RPMI8226 (cell line): ENCODE measurements at regions not wholly inside any gene's neighbourhood (a gene's known extent, or its start where the extent isn't known, plus 50 kb on each side); places are given as distances from the start of the nearest gene placed in this dataset.
A peak's percentile ranks its signal among the peaks of the same experiment; 100 is the strongest.
"Not testable (repeated sequence)": the region's sequence is repeated elsewhere in the genome, so short reads cannot be mapped to it uniquely, and the experiment has no call there.

Experiments
- DNase-seq: peaks from one replicate; pipeline ENCODE4 v3.0.0-alpha.2; 2015

DNA sequence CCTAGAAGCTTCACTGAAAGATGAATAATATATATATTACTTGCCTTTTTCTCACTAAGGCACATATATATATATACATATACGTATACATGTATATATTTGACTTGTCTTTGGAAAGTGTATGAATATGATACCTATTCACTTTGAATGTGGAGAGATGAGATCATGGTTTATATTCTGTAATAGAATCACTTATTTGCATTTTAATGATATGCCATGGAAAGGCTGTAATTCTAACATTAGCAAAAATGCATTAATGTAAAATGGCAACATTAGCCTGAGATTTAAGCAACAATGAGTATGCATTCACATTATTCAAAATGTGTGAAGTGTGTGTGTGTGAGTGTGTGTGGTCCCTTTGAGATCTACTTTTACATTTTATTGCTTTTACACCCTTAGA is 54.5 kb upstream of the PRKD1 start:
- no peak for DNase-seq

DNA sequence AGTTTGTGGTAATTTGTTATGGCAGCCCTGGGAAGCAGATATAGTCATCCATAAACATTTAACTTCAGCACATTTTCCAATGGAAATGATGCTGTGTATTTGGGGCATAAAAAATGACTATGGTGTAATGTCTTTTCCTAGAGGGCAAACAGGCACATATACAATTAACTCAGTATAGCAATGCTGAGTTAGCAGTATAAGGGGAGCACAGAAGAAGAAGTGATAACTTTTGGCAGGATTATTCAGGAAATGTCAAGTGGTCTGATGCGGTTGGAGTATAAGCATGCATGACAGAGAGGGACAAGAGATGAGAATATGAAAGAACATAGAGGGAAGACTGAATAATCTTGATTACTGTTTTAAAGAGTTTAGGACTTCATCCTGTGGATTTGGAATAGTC is 55.3 kb upstream of the PRKD1 start:
- no peak for DNase-seq

DNA sequence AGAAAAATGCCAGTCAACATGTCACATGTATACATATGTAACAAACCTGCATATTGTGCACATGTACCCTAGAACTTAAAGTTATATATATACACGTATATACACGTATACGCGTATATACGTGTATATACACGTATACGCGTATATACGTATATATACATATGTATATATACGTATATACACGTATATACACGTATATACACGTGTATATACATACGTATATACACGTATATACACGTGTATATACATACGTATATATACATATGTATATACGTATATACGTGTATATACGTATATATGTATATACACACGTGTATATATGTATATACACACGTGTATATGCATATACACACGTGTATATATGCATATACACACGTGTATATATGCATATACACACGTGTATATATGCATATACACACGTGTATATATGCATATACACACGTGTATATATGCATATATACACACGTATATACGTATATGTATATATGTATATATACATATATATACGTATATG is 62.8 kb upstream of the PRKD1 start:
- not testable (repeated sequence) for DNase-seq

DNA sequence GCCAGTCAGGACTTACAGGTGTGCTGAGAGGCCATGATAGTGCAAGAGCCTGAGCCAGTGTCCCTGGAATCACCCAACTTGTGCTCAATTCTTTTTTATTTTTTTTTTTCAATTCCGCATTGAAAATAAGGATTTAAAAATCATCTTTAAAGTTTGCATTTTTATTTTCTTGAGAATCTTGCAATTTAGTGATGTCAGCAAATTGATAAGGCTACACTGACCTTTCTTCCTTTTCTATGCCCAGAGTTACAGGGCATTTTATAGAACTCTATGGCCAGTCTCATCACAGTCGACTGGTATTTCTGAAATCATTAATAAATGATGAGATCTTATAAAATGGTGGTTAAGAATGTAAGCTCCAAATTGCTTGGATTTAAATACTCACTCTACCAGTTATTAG is 63.3 kb upstream of the PRKD1 start:
- no peak for DNase-seq

DNA sequence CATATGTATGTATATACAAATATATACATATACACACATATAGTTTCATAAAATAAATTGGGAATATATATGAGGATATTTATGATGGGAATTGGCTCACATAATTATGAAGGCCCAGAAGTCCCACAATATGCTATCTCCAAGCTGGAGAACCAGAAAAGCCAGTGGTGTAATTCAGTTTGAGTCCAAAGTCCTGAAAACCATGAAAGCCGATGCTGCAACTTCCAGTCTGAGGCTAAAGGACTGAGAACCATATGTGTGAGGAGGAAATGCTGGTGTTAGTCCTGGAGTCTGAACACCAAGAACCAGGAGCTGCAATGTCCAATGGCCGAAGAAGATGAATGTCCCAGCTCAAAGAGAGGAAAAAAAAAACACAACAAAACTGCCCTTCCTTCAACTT is 65.5 kb upstream of the PRKD1 start:
- no peak for DNase-seq

DNA sequence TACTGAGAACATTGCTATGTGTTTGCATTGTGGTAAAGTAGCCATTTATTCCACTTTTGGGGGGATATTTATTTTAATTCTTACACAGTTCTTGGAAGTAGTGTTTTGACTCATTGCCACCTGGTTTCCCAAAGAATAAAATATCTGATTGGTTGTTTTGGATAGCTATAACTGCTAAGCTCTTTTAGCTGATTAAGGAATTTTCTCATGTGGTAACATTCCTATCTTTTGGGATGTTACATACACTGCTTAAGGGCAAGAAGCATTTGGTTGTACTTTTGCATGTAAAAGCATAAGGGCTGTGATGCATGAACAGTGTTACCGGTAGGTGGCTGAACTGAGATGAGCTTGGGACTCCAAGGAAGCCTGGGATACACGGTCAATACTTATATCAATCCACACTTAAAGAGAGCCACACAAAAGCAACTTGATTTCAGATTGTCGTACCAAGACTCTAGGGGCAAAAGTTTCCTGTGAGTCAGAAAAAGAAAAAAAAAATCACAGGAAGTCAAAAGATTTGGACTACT is 71.4 kb upstream of the PRKD1 start:
- no peak for DNase-seq

DNA sequence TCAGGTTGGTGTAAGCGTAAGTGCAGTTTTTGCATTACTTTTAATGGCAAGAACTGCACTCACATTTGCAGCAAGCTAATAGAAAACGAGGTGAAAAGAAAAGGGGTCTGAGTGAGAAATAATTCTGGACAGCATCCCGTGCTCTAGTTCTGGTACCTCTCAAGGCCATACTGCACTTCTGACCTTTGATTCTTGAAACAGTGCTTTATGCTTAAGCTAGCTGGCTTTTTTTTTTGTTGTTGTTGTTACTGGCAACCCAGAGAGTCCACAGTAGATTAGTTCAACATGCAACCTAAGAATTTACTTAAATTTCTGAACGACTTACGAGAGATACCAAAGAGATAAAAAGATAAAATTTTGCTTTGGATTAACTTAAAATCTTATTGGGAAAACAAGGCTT is 75.2 kb upstream of the PRKD1 start:
- no peak for DNase-seq

DNA sequence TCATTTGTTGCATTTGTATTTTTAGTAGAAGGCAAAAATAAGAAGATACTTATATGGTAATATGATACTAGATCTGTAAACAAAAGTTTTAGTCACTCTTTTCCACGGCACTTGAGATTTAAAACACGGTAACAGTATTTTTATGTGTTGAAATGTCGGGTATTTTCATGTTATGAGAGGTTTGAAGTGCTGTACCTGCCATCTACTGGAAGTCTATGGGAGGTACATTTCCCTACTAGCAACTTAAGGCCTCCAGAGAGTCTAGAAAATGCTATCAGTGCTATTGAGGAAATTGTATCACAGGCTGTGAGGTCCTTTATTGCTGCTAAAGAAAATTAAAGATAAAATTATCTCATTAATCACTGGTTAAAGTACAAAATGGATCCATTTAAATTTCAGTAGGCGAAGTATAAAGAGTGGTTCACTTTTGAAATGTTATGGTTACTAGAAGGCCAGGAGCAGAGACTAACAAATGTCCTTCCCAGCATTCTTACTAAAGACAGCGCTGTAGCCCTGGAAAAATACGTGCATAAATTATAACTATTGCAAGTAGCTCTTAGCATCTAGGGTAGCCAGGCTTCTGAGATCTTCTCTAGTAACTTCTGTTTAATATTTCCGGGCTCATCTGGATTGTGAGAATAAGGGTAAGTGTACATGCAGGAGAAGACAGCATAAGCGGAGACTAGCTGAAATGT is 77.6 kb upstream of the PRKD1 start:
- DNase-seq = peak; percentile 39

DNA sequence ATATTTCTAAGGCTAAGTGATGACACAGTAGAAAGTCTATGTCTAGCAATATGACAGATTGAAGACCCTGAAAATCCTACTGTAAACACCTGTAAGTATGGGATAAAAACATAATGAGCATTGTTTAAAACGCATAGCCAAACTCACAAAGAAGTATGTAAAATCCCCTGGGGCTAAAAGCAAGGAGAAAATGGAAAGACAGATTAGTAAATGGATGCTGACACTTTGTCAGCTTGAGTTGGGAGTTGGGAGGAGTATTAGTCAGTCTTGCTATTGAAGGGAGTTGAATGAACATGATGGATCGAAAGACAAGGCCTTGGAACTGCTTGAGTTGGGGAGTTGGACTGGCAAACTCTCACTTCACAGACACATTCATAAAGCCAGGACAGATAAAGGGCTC is 79.0 kb upstream of the PRKD1 start:
- DNase-seq = no peak

DNA sequence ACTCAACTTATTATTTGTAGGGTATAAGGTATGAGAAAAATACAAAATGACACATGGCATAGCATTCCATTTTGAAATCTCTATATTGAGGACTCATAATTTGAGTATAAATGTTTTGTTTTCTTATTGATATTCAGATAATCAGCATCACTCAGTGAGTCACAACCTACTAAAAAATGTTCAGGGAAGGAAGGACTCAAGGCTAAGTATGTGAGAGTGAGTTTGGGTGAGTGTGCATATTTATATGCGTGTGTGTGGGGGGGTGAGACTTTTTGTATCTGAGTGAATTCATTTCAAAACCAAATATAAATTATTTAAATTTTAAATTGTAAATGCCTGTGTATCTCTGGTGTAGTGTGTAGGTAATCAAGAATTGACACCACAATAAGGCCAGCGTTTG is 87.8 kb upstream of the PRKD1 start:
- no peak for DNase-seq

DNA sequence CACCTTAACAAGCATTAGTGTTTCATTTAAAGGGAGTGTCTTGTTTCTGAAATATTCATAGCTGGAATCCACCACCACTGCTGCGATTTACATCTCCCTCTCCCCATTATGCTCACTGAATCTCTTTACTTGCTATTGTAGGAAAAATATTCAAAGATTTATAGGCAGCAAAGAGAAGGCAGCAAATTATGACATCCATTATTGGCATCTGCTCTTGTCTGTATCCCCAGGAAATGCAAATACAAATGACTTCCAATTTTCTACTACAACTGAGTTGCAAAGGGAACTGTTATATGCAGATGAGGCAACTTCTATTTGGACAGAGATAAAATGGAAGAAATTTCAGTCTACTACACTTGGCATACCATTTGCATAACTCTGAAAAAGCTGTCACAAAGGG is 88.4 kb upstream of the PRKD1 start:
- no peak for DNase-seq

DNA sequence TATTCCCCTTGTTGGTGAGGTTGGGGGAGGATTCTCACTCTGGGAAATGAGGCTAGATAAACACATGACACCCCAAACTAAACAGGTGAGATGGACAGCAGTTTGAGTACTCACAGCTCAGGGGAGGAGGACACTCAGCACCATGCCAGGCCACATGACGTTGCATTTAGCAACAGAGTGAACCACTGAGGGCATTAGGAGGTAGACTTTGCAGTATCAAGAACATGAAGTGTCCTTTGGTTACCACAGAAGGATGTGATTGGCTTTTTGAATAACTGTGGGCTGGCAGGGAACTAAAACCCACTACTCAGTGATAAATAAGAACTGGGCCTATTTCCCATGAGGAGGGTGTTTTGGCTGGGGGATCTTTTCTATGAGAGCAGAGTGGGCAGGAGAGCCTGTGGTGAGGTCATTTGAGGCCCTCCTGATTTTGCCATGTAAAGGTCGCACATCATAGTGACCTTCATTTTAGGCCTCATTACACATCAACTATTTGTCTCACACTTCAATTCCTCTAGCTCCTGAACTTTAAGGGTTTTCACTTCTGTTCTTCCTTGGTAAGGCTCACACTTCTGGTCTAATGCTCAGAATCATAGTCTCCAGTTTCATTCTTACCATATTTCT is 89.8 kb upstream of the PRKD1 start:
- no peak for DNase-seq

DNA sequence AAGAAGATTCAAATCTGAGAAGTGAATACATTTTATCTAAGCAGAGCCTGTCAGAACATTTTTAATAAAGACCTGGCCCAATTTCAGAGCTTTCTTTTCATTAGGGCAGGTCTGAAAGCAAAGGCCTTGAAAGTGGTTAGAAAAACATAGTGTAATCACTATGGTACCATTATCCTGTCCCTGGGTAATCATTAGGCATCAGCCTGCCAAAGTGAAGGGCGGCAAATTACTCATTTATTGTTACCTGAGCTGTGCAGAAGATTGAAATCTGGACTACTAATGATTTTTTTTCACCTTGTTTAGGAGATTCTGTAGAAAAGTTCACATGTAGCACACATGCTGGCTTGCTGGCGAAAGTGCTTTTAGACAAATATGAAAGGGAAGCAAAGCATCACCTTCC is 92.6 kb upstream of the PRKD1 start:
- no peak for DNase-seq

DNA sequence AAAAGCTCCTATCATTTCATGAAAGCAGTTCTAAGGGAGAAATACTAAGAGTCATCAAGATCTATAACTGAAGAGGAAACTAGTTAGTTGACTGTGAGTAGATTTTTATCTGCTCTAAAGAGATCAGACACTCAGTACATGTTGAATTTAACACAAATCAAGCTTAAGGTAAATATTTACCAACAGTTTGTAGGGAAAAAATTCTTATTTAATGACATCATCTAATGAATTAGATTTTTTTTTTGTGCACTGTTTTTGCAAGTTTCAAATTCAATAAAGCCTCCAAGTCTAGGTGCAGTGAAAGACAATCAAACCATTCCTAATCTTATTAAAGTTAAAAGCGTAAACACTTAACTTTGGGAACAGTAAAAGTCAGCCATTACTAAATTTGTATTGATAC is 93.0 kb upstream of the PRKD1 start:
- DNase-seq = no peak

DNA sequence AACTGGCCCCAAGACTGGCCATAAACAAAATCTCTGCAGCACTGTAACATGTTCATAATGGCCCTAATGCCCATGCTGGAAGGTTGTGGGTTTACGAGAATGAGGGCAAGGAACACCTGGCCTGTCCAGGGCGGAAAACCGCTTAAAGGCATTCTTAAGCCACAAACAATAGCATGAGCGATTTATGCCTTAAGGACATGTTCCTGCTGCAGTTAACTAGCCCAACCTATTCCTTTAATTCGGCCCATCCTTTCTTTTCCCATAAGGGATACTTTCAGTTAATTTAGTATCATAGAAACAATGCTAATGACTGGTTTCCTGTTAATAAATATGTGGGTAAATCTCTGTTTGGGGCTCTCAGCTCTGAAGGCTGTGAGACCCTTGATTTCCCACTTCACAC is 95.7 kb upstream of the PRKD1 start:
- DNase-seq = not testable (repeated sequence)

DNA sequence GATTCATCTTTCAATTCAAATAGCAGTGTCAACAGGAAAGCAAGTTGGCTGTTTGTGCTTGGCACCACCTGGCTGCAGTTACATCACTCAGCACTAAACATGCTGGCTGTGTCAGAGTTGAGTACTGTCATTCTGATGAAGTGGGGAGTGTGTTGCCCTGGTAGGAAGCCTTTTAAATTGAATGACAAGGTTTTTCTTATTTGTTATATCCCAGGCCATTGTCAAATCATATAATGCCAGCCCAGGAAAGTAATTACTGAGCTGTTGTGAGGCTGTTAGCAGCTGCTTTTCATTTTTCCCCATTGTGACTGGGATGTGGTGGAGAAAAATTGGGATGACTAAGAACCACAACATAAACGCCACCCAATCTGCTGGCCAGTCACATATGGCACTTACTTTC is 106.5 kb upstream of the PRKD1 start:
- no peak for DNase-seq

DNA sequence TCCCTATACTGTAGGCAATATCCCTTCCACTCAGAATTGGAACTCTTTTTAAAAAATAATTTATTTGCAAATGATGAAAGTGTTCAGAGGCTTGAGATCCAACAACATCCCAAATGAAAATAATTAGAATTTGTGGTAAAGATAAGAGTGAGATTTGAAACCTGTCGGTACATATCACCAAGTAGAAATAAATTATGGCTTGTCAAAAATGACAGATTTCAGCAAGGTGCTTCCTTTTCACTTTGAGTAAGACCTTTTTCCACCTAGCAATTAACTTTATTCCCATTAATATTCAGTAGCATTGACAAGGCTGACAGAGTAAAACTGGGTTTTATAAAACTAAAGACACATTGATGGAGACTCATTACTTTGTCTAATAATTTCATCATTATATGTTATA is 107.7 kb upstream of the PRKD1 start:
- DNase-seq = no peak

DNA sequence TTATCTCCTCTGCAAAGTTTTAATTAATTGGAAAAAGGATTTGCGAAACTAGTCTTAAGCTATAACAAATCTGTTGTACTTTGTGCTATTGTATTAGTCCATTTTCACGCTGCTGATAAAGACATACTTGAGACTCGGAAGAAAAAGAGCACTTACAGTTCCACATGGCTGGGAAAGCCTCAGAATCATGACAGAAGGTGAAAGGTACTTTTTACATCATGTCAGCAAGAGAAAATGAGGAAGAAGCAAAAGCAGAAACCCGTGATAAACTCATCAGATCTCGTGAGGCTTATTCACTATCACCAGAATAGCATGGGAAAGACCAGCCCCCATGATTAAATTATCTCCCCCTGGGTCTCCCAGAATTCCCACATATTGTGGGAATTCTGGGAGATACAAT is 118.1 kb upstream of the PRKD1 start:
- DNase-seq = no peak

DNA sequence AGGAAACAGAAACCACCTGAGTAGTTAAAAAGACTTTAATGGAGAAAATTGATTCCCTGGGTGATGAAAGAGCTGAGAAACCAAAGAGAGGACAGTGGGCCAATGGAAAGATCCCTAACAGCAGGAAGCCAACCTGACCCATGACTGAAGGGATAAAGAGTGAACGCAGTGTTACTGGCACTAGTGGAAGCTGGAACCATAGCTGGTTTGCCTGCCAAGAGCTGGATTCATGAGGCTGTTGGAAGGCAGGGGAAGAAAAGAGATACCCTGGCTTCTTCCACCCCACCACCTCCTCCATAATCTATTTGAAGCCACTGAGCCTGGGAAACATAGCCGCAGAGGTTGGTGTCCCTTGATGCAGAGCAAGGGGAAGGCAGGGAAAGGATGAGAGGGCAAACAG is 125.5 kb upstream of the PRKD1 start:
- no peak for DNase-seq

DNA sequence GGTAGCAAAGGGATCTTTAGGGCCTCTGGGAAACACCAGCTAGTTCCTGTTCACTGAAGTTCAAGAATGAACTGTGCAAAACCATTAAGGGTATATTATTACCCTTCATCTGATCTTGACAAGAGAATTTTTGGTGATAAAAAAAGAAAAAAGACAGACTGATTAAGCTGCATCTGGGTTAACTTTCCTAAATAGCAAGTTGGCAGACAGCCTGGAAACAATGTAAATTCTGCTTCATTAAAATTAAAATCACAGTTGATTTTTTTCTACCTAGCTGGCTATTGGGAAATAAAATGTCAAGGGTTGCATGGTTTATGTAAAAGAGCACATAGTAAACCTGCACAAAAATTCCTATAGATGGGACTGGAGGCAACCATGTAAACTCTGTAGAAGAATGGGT is 126.6 kb upstream of the PRKD1 start:
- no peak for DNase-seq

DNA sequence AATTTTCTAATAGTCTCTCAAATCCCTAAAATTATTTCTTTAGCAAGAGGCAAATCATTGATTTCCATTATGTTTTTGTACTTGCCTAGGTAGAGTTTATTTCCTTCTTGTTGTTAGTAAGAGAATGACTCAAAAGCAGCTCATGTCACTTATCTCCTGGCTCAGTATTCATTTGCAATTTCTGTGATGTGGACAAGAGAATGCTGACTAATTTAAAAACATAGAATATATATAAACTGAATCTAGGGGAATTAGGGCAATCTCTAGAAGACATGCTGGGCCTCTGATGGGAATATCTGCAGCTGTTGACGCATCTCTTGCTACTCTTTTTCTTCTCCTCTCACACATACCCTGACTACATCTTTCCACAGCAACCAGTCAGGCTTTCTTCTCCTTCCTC is 130.8 kb upstream of the PRKD1 start:
- DNase-seq = no peak

DNA sequence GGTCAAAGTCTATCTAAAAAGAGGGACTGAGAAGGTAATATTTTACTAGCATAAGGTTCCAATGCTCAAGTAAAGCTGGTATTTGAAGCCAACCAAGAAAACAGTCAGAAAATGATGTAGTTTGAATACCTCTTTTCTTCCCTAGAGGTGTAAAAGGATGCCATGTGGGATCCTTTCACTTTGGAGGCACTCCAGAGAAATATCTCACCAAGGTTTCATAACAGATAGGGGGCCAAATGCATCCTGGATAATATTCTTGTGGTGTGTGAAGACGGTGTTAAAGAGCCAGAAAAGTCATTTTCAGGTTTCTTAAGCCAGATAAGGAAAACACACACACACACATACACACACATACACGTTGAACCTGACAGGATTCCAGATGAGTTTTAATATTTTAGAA is 136.1 kb upstream of the PRKD1 start:
- no peak for DNase-seq

DNA sequence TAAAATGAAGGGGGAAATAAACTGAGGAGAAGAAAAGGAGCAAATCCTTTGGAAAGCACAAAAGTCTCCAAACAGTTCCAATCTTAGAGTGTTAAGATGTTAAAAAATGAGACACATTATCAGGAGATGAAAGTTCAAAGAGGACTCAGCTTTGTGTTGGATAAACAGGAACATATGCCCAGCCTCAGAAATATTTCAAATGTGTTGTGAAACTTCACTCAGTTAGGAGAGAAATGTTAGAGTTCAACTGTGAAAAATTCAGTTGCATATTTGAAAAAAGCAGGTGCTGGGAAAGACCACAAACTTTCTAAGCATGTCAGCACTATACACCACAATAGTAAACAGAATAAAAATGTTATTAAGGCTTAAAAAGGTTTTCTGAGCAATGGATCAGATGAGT is 136.8 kb upstream of the PRKD1 start:
- no peak for DNase-seq

DNA sequence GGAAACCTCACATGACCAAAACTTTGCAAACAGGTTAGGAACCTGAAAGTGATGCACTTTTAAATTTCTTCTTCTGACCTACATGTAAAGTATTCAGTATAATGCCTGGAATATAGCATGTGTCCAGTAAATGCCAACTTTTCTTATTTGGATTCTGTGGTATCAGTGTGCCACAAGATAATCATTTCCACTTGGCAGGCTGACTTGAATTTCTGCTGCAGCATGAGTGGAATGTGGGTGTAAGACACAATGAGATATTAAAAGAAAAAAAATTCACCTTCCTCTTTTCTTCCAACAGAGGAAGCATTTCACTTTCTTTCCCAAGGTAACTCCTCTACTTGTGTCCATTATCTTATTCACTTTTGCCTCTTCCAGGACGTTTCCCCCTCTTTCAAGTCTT is 141.9 kb upstream of the PRKD1 start:
- DNase-seq = no peak

DNA sequence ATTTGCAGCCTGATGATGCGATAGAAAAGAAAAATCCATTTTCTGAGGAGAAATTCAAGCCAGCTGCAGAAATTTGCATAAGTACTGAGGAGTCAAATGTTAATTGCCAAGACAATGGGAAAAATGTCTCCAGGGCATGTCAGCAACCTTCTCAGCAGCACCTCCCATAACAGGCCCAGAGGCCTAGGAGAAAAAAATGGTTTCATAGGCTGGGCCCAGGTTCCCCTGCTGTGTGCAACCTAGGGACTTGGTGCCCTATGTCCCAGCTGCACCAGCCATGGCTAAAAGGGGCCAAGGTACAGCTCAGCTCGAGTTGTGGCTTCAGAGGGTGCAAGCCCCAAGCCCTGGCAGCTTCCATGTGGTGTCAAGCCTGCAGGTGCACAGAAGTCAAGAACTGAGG is 144.8 kb upstream of the PRKD1 start:
- not testable (repeated sequence) for DNase-seq
